ENCODE measurements at regions not wholly inside any gene's neighbourhood (a gene's known extent, or its start where the extent isn't known, plus 50 kb on each side); places are given as distances from the start of the nearest gene placed in this dataset.

DNA sequence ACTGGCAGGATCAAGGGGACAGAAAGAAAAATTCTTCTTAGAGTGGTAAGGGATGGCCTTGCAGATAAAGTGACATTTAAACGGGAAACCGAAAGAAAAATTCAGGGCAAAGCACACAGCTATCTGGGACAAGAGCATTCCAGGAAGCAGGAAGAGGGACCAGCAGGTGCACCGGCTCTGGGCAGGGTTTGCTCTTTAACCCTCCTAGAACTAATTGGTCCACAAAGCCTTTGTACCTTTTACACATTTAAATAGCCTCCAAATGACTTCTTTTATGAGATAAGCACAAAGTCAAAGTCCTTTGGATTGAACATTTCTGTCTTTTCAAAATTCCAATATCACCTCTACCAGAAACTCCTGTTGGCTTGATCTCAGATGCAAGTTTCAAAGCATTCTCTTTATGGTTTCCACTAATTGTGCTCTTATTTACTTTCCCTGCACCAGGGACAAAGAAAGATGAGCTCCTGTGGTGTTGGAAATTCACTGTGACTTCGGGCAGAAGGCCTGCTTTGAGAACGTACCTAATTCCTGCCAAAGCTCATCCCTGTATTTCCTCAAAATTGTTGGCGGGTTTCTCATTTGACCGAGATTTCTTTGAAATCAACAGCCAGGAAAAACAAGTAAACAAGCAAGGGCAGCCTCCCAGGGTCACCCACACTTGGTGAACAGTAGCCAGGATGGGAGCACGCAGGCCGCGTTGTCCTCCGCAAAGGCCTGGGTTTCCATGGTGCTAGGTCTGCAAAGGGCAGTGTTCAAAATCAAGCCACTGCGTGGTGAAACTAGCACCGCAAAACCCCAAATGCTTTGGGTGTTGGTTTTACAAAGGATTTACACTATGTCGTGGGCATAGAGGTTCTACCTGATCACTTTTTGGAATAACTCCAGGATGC lies 98.6 kb downstream of the IRS2 start:
- Histone ChIP-seq H3K27me3 (no peaks in the 10 kb centered on the region), H3K27ac (no peak overlapping the region), H3K4me1 (ENCODE audit: insufficient read depth) (peaks cover 6% of the 10 kb centered on the region), H3K9me3 (no peaks in the 10 kb centered on the region), H3K4me3 (no peak overlapping the region), H3K36me3 (no peaks in the 10 kb centered on the region)
- intact Hi-C loops (cut with DNase I), result no loop called here
- no peak for DNase-seq
- 80 to 88% (median 86%) methylated on average over 14 of the region's 14 CpGs for WGBS, 3 donors
- TF ChIP-seq EP300 (IDR thresholded peaks at IDR 0.05) (no peak), POLR2A (IDR thresholded peaks at IDR 0.05) (no peak)
- TF ChIP-seq, protein P1, sequence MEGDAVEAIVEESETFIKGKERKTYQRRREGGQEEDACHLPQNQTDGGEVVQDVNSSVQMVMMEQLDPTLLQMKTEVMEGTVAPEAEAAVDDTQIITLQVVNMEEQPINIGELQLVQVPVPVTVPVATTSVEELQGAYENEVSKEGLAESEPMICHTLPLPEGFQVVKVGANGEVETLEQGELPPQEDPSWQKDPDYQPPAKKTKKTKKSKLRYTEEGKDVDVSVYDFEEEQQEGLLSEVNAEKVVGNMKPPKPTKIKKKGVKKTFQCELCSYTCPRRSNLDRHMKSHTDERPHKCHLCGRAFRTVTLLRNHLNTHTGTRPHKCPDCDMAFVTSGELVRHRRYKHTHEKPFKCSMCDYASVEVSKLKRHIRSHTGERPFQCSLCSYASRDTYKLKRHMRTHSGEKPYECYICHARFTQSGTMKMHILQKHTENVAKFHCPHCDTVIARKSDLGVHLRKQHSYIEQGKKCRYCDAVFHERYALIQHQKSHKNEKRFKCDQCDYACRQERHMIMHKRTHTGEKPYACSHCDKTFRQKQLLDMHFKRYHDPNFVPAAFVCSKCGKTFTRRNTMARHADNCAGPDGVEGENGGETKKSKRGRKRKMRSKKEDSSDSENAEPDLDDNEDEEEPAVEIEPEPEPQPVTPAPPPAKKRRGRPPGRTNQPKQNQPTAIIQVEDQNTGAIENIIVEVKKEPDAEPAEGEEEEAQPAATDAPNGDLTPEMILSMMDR (IDR thresholded peaks at IDR 0.05), result no peak

DNA sequence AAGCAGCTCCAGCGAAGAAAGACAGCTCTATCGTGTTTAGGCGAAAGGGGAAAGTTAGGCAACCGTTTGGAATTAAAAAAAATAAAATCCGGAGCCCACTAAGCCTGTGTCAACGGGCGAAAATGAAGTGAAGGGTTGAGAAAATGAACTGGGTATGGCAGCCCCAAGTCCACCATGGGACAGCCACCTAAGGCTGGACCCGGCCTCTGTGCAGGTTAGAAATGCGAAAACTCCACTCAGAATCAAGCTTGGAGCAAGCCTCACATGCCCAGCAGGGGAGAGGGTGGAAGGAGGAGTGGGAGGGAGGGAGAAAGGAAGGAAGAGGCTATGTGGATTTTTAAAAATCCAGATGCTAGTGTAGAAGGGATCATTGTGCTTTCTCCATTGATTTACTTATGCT lies 101.2 kb downstream of the IRS2 start:
- Histone ChIP-seq H3K36me3 (no peaks in the 10 kb centered on the region), H3K9me3 (no peaks in the 10 kb centered on the region), H3K4me1 (ENCODE audit: insufficient read depth) (peaks cover 6% of the 10 kb centered on the region), H3K4me3 (no peak overlapping the region), H3K27me3 (no peaks in the 10 kb centered on the region), H3K27ac (peak overlapping the region in 1 of 2 donors; percentile 63)
- TF ChIP-seq EP300 (IDR thresholded peaks at IDR 0.05) (no peak), POLR2A (IDR thresholded peaks at IDR 0.05) (no peak)
- TF ChIP-seq, protein P1 (IDR thresholded peaks at IDR 0.05), result no peak
- 20 to 46% (median 21%) methylated on average over 9 of the region's 9 CpGs for WGBS, 3 donors
- intact Hi-C loops (cut with DNase I), result no loop called here
- DNase-seq, result no peak

DNA sequence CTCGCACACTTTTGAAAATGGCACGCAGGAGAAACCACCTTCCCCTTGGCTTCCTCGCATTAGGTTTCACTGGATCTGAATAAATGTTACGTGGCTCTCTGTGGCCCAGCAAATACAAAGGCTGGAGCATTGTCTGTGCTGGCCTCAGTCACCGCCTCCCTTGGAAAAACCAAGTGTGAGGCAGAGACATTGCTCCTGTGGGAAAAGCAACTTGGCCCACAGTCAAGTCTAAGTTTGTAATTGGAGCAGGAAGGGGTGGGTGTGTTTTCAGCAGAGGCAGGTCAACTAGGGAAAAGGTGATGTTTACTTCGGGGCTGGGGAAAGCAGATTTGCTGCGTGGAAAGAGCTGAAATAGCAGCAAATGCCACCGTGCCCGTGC lies 101.6 kb downstream of the IRS2 start:
- intact Hi-C loops (cut with DNase I), result no loop called here
- peak; percentile 42 to 58 (median 52) for DNase-seq
- WGBS, 3 donors, result 21 to 42% (median 29%) methylated on average over 9 of the region's 9 CpGs
- Histone ChIP-seq H3K4me1 (ENCODE audit: insufficient read depth) (peaks cover 6% of the 10 kb centered on the region), H3K27me3 (no peaks in the 10 kb centered on the region), H3K27ac (peak overlapping the region in 1 of 2 donors; percentile 63), H3K36me3 (no peaks in the 10 kb centered on the region), H3K4me3 (no peak overlapping the region), H3K9me3 (no peaks in the 10 kb centered on the region)
- TF ChIP-seq EP300 (IDR thresholded peaks at IDR 0.05), result no peak
- TF ChIP-seq POLR2A (IDR thresholded peaks at IDR 0.05), result no peak
- TF ChIP-seq, protein P1 (IDR thresholded peaks at IDR 0.05), result no peak

DNA sequence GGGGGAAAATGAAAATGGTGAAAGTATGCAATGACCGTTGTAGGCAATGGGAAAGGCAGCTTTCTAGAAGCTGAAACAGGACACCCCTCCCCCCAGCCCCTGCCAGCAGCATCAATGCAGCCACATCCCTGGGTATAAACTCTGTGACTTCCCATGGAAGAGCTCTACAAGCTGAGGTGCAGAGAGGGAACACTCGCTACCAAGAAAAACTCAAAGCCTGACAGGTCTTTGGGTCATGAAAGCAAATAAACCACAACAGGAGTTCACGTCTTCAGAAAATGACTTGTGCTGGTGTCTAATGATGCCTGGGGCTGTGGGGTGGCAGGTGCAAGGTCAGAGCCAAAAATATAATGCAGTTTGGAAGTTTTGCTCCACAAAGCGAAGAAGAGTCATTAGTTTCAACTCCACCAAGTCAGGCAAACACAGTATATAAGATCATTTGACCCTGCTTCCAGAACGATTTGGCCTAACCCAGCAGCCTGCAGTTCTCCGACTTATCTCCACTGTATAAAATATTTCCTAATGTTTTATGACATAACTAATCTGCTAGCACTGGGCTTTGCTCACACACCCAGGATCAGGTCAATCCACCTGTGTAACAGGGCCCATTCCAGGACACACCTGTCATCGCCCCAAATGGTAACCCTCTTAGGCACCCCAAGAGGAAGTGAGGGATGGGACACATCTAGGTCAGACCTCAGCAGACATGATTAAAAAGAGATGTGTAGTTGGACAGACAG lies 102.1 kb downstream of the IRS2 start:
- Histone ChIP-seq H3K4me3 (no peak overlapping the region), H3K36me3 (no peaks in the 10 kb centered on the region), H3K27me3 (no peaks in the 10 kb centered on the region), H3K9me3 (no peaks in the 10 kb centered on the region), H3K27ac (peak overlapping the region in 1 of 2 donors; percentile 63), H3K4me1 (ENCODE audit: insufficient read depth) (peaks cover 6% of the 10 kb centered on the region)
- TF ChIP-seq EP300 (IDR thresholded peaks at IDR 0.05), result no peak
- TF ChIP-seq POLR2A (IDR thresholded peaks at IDR 0.05), result no peak
- TF ChIP-seq, protein P1 (IDR thresholded peaks at IDR 0.05), result no peak
- WGBS, 3 donors, result 72 to 79% (median 74%) methylated on average over 7 of the region's 7 CpGs
- DNase-seq, result no peak
- intact Hi-C loops (cut with DNase I), result no loop called here
